WTC11 (cell line): ENCODE measurements at regions not wholly inside any gene's neighbourhood (a gene's known extent, or its start where the extent isn't known, plus 50 kb on each side); places are given as distances from the start of the nearest gene placed in this dataset.

ENCODE experiments used
- ATAC-seq: fragments of 200-7000 bp; cut with Tn5 transposase; 2 replicates; pipeline ENCODE4 v1.10.0; 2021; ENCODE audit warnings: mild to moderate bottlenecking, moderate library complexity
- CTCF ChIA-PET: fragments of 300-600 bp; sonication (Branson Sonifier 250); formaldehyde crosslinking; loops from one replicate; lab custom pipeline; 2021; ENCODE audit warnings: antibody characterized with exemption; lab: Charles Lee
- POLR2A ChIA-PET: fragments of 350-600 bp; sonication (Branson Sonifier 250); formaldehyde crosslinking; loops from one replicate; lab custom pipeline; 2021; ENCODE audit warnings: antibody characterized with exemption; lab: Charles Lee
- DNase-seq: peaks from one replicate; pipeline ENCODE4 v3.0.0; 2021; ENCODE audit warnings: low spot score
- H3K27ac Mint-ChIP-seq: 2 replicates; pipeline ENCODE4 v1.8.0; 2021; ENCODE audit warnings: mixed read lengths
- H3K27me3 Mint-ChIP-seq: 2 replicates; pipeline ENCODE4 v1.8.0; 2021; ENCODE audit warnings: low read depth, mild to moderate bottlenecking, moderate library complexity, mixed read lengths
- H3K36me3 Mint-ChIP-seq: 2 replicates; pipeline ENCODE4 v1.8.0; 2021; ENCODE audit warnings: mixed read lengths
- H3K4me1 Mint-ChIP-seq: 2 replicates; pipeline ENCODE4 v1.8.0; 2022; ENCODE audit warnings: mixed read lengths
- H3K4me3 Mint-ChIP-seq: 2 replicates; pipeline ENCODE4 v1.8.0; 2021; ENCODE audit warnings: mild to moderate bottlenecking, moderate library complexity, mixed read lengths
- H3K9me3 Mint-ChIP-seq: 2 replicates; pipeline ENCODE4 v1.8.0; 2021; ENCODE audit warnings: mixed read lengths
- ATF6 ChIP-seq: sonication (generic); formaldehyde crosslinking; IDR thresholded peaks from 2 replicates; pipeline ENCODE4 v1.8.1; 2023; ENCODE audit warnings: mild to moderate bottlenecking, missing genetic modification reagents
- E2F4 ChIP-seq: sonication (generic); formaldehyde crosslinking; IDR thresholded peaks from 2 replicates; pipeline ENCODE4 v1.8.1; 2022; ENCODE audit warnings: low read depth, mild to moderate bottlenecking, moderate library complexity, missing genetic modification reagents, borderline replicate concordance
- ELF4 ChIP-seq: sonication (generic); formaldehyde crosslinking; IDR thresholded peaks from 2 replicates; pipeline ENCODE4 v1.8.1; 2022; ENCODE audit warnings: low read depth, mild to moderate bottlenecking, moderate library complexity, missing genetic modification reagents
- ERG ChIP-seq: fragments of 250-450 bp; sonication (Bioruptor Pico); IDR thresholded peaks from 2 replicates; pipeline ENCODE4 v1.8.0; 2021; ENCODE audit warnings: mild to moderate bottlenecking
- ESRRA ChIP-seq: sonication (generic); formaldehyde crosslinking; IDR thresholded peaks from 2 replicates; pipeline ENCODE4 v1.8.1; 2022; ENCODE audit warnings: mild to moderate bottlenecking, missing genetic modification reagents, borderline replicate concordance
- FOXP1 ChIP-seq: sonication (generic); formaldehyde crosslinking; IDR thresholded peaks from 2 replicates; pipeline ENCODE4 v1.8.0; 2022; ENCODE audit warnings: missing genetic modification reagents, mild to moderate bottlenecking, moderate library complexity, borderline replicate concordance
- IRF2 ChIP-seq: sonication (generic); formaldehyde crosslinking; IDR thresholded peaks from 2 replicates; pipeline ENCODE4 v1.8.0; 2022; ENCODE audit warnings: low read depth, missing genetic modification reagents, borderline replicate concordance
- MXD4 ChIP-seq: fragments of 250-450 bp; sonication (Bioruptor Pico); IDR thresholded peaks from 2 replicates; pipeline ENCODE4 v1.8.0; 2021; ENCODE audit warnings: mild to moderate bottlenecking, moderate library complexity, borderline replicate concordance
- NR1H2 ChIP-seq: sonication (generic); formaldehyde crosslinking; IDR thresholded peaks from 2 replicates; pipeline ENCODE4 v1.9.0; 2021; ENCODE audit warnings: mild to moderate bottlenecking, moderate library complexity, missing genetic modification reagents
- NR3C1 ChIP-seq: sonication (generic); formaldehyde crosslinking; conservative IDR thresholded peaks from 2 replicates; pipeline ENCODE4 v1.8.1; 2023; ENCODE audit warnings: low read depth, mild to moderate bottlenecking, missing genetic modification reagents
- SMAD3 ChIP-seq: sonication (generic); formaldehyde crosslinking; IDR thresholded peaks from 2 replicates; pipeline ENCODE4 v1.8.0; 2022; ENCODE audit warnings: missing genetic modification reagents, mild to moderate bottlenecking, borderline replicate concordance
- TEAD1 ChIP-seq: sonication (generic); formaldehyde crosslinking; IDR thresholded peaks from 2 replicates; pipeline ENCODE4 v1.8.0; 2022; ENCODE audit warnings: mild to moderate bottlenecking, missing genetic modification reagents
- ZBTB21 ChIP-seq: sonication (generic); formaldehyde crosslinking; IDR thresholded peaks from 2 replicates; pipeline ENCODE4 v1.8.1; 2023; ENCODE audit warnings: mild to moderate bottlenecking, missing genetic modification reagents, borderline replicate concordance
- ZNF121 ChIP-seq: sonication (generic); formaldehyde crosslinking; IDR thresholded peaks from 2 replicates; pipeline ENCODE4 v1.8.0; 2023; ENCODE audit warnings: missing genetic modification reagents
- ZNF138 ChIP-seq: sonication (generic); formaldehyde crosslinking; conservative IDR thresholded peaks from 2 replicates; pipeline ENCODE4 v1.8.1; 2022; ENCODE audit warnings: mild to moderate bottlenecking, moderate library complexity, missing genetic modification reagents
- ZNF232 ChIP-seq: sonication (generic); formaldehyde crosslinking; IDR thresholded peaks from 2 replicates; pipeline ENCODE4 v1.8.0; 2022; ENCODE audit warnings: mild to moderate bottlenecking, missing genetic modification reagents
- ZNF416 ChIP-seq: fragments of 250-450 bp; sonication (Bioruptor Pico); IDR thresholded peaks from 2 replicates; pipeline ENCODE4 v1.9.0; 2021; ENCODE audit warnings: mild to moderate bottlenecking, inconsistent platforms
- ZNF671 ChIP-seq: fragments of 250-450 bp; sonication (Bioruptor Pico); IDR thresholded peaks from 2 replicates; pipeline ENCODE4 v1.8.0; 2021; ENCODE audit warnings: mild to moderate bottlenecking
- TF ChIP-seq, protein P1 (sequence below): fragments of 250-450 bp; sonication (Bioruptor Pico); IDR thresholded peaks from 2 replicates; pipeline ENCODE4 v1.9.0; 2021; ENCODE audit warnings: mild to moderate bottlenecking, borderline replicate concordance
- TF ChIP-seq, protein P2 (sequence below): sonication (generic); formaldehyde crosslinking; IDR thresholded peaks from 2 replicates; pipeline ENCODE4 v1.8.1; 2022; ENCODE audit warnings: low read depth, missing genetic modification reagents, borderline replicate concordance
- TF ChIP-seq, protein P3 (sequence below): sonication (generic); formaldehyde crosslinking; IDR thresholded peaks from 2 replicates; pipeline ENCODE4 v1.8.1; 2022; ENCODE audit warnings: mild to moderate bottlenecking, moderate library complexity, missing genetic modification reagents
- TF ChIP-seq, protein P4 (sequence below): fragments of 250-450 bp; sonication (Bioruptor Pico); IDR thresholded peaks from 2 replicates; pipeline ENCODE4 v2.1.2; 2022; ENCODE audit warnings: mild to moderate bottlenecking, moderate library complexity
- TF ChIP-seq, protein P5 (sequence below): sonication (generic); formaldehyde crosslinking; conservative IDR thresholded peaks from 2 replicates; pipeline ENCODE4 v1.8.1; 2022; ENCODE audit warnings: mild to moderate bottlenecking, missing genetic modification reagents

DNA sequence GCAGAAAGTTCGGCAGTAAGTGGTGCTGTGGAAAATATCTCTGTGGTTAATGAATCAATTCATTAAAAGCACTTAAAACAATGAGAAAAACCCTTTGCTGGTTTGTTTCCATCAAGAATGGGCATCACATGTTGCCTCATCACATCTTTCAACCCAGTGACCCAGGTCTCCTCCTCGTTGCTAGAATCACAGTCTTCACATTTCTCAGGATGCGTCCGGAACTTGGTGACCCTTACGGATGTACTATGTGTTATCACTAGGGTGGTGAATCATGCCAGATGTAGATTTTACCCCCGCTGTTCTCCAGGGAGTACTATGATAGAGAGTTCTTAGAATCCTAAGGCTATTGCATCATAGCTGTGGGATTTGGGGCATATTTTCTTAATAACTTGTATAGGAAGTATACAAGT is 217.9 kb upstream of the KLF4 start:
- Mint-ChIP-seq H3K27me3 (no peaks in the 10 kb centered on the region), H3K9me3 (no peaks in the 10 kb centered on the region), H3K36me3 (no peaks in the 10 kb centered on the region)
- ATAC-seq (no peak), DNase-seq (no peak)
- CTCF ChIA-PET = no interaction called here
- TF ChIP-seq ELF4 (CRISPR knock-in tag) (no peak), NR1H2 (CRISPR knock-in tag) (no peak), TEAD1 (no peak), ZNF121 (CRISPR knock-in tag) (no peak), ZNF671 (CRISPR knock-in tag) (no peak), NR3C1 (CRISPR knock-in tag) (no peak), ZNF138 (CRISPR knock-in tag) (no peak), MXD4 (no peak), ESRRA (CRISPR knock-in tag) (no peak), E2F4 (no peak), ZNF232 (CRISPR knock-in tag) (no peak), IRF2 (no peak)
- TF ChIP-seq, protein P1, sequence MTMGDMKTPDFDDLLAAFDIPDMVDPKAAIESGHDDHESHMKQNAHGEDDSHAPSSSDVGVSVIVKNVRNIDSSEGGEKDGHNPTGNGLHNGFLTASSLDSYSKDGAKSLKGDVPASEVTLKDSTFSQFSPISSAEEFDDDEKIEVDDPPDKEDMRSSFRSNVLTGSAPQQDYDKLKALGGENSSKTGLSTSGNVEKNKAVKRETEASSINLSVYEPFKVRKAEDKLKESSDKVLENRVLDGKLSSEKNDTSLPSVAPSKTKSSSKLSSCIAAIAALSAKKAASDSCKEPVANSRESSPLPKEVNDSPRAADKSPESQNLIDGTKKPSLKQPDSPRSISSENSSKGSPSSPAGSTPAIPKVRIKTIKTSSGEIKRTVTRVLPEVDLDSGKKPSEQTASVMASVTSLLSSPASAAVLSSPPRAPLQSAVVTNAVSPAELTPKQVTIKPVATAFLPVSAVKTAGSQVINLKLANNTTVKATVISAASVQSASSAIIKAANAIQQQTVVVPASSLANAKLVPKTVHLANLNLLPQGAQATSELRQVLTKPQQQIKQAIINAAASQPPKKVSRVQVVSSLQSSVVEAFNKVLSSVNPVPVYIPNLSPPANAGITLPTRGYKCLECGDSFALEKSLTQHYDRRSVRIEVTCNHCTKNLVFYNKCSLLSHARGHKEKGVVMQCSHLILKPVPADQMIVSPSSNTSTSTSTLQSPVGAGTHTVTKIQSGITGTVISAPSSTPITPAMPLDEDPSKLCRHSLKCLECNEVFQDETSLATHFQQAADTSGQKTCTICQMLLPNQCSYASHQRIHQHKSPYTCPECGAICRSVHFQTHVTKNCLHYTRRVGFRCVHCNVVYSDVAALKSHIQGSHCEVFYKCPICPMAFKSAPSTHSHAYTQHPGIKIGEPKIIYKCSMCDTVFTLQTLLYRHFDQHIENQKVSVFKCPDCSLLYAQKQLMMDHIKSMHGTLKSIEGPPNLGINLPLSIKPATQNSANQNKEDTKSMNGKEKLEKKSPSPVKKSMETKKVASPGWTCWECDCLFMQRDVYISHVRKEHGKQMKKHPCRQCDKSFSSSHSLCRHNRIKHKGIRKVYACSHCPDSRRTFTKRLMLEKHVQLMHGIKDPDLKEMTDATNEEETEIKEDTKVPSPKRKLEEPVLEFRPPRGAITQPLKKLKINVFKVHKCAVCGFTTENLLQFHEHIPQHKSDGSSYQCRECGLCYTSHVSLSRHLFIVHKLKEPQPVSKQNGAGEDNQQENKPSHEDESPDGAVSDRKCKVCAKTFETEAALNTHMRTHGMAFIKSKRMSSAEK (CRISPR knock-in tag) = no peak
- TF ChIP-seq, protein P2, sequence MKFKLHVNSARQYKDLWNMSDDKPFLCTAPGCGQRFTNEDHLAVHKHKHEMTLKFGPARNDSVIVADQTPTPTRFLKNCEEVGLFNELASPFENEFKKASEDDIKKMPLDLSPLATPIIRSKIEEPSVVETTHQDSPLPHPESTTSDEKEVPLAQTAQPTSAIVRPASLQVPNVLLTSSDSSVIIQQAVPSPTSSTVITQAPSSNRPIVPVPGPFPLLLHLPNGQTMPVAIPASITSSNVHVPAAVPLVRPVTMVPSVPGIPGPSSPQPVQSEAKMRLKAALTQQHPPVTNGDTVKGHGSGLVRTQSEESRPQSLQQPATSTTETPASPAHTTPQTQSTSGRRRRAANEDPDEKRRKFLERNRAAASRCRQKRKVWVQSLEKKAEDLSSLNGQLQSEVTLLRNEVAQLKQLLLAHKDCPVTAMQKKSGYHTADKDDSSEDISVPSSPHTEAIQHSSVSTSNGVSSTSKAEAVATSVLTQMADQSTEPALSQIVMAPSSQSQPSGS = no peak
- TF ChIP-seq, all 79 proteins: peak for 0
- POLR2A ChIA-PET = no interaction called here
- Mint-ChIP-seq H3K4me1 (no peaks in the 10 kb centered on the region), H3K4me3 (no peak overlapping the region), H3K27ac (no peak overlapping the region)

DNA sequence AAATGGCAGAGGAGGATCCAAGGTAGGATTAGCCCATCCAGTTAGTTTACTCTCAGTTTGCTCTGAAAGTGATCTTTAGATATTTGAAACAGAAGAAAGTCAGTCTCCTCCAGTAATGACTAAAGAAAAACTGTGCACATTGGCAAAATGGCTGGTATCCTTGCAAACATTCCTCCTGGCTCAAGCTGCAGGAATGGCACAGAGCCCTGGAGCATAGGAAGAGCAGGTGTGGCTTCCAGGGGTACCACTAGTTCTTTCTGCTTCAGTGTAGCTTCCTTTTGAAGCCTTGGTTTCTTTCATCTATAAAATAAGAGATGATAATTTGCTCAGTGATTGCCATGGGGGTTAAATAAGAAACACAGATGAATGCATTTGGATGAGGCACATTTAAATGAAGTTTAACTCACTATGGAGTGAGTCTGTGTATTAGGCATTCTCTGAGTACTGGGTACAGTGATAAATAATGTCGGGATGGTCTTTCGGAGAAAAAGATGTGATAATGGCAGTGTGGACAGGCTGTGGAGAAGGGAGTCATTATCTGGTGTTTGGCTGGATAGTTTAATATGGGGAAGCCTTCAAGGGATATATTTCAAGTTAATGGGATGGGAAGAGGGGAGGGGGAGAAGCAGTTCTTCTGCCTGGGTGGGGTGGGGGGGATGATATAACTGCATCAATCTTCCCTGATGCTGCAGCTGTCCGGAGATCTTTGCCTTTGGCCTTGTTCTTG is 217.3 kb upstream of the KLF4 start:
- no peaks in the 10 kb centered on the region for H3K4me1 Mint-ChIP-seq
- H3K36me3 Mint-ChIP-seq = no peaks in the 10 kb centered on the region
- CTCF ChIA-PET = no interaction called here
- DNase-seq (no peak), ATAC-seq (no peak)
- POLR2A ChIA-PET = no interaction called here
- no peak overlapping the region for H3K4me3 Mint-ChIP-seq
- H3K9me3 Mint-ChIP-seq = peaks cover 3% of the 10 kb centered on the region; the same call in 1 of the 2 replicates
- no peaks in the 10 kb centered on the region; the same call in 1 of the 2 replicates for H3K27me3 Mint-ChIP-seq
- H3K27ac Mint-ChIP-seq = no peak overlapping the region
- TF ChIP-seq ERG (CRISPR knock-in tag) = no peak
- TF ChIP-seq ZBTB21 (CRISPR knock-in tag) = no peak
- TF ChIP-seq ZNF416 (CRISPR knock-in tag) = no peak
- no peak for TF ChIP-seq TEAD1
- TF ChIP-seq FOXP1 (CRISPR knock-in tag) = no peak
- TF ChIP-seq, protein P3, sequence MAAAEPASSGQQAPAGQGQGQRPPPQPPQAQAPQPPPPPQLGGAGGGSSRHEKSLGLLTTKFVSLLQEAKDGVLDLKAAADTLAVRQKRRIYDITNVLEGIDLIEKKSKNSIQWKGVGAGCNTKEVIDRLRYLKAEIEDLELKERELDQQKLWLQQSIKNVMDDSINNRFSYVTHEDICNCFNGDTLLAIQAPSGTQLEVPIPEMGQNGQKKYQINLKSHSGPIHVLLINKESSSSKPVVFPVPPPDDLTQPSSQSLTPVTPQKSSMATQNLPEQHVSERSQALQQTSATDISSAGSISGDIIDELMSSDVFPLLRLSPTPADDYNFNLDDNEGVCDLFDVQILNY = no peak
- no peak for TF ChIP-seq SMAD3
- TF ChIP-seq ATF6 (CRISPR knock-in tag) = no peak
- TF ChIP-seq, protein P4, sequence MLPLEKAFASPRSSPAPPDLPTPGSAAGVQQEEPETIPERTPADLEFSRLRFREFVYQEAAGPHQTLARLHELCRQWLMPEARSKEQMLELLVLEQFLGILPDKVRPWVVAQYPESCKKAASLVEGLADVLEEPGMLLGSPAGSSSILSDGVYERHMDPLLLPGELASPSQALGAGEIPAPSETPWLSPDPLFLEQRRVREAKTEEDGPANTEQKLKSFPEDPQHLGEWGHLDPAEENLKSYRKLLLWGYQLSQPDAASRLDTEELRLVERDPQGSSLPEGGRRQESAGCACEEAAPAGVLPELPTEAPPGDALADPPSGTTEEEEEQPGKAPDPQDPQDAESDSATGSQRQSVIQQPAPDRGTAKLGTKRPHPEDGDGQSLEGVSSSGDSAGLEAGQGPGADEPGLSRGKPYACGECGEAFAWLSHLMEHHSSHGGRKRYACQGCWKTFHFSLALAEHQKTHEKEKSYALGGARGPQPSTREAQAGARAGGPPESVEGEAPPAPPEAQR (CRISPR knock-in tag) = no peak
- TF ChIP-seq, protein P5, sequence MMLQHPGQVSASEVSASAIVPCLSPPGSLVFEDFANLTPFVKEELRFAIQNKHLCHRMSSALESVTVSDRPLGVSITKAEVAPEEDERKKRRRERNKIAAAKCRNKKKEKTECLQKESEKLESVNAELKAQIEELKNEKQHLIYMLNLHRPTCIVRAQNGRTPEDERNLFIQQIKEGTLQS = no peak
